ENCODE measurements at regions not wholly inside any gene's neighbourhood (a gene's known extent, or its start where the extent isn't known, plus 50 kb on each side); places are given as distances from the start of the nearest gene placed in this dataset.

GRCh38 chr9:3741729-3742128 is 215.9 kb upstream of the RFX3 start:
- Histone ChIP-seq H3K27ac (no peak overlapping the region), H3K9ac (no peak overlapping the region), H3K4me2 (no peak overlapping the region), H2AFZ (replicated peaks) (peak overlapping the region; percentile 50), H4K20me1 (ENCODE audit: low read depth) (no peaks in the 10 kb centered on the region), H3K79me2 (ENCODE audit: low read depth) (no peaks in the 10 kb centered on the region), H3K9me3 (ENCODE audit: low read depth) (no peaks in the 10 kb centered on the region), H3K36me3 (no peaks in the 10 kb centered on the region), H3K4me1 (peaks cover 13% of the 10 kb centered on the region), H3K27me3 (no peaks in the 10 kb centered on the region), H3K4me3 (no peak overlapping the region), H3F3A (ENCODE audit: low read depth) (no peaks in the 10 kb centered on the region)
- TF ChIP-seq CTCF (IDR thresholded peaks at IDR 0.05): no peak
- no peak for TF ChIP-seq EZH2phosphoT487 (IDR thresholded peaks at IDR 0.05)
- TF ChIP-seq EZH2 (IDR thresholded peaks at IDR 0.05): no peak
- Mint-ChIP-seq H3K27ac (peak overlapping the region; percentile 10), H3K9me3 (peaks cover 3% of the 10 kb centered on the region), H3K27me3 (ENCODE audit: insufficient read depth, low read depth) (no peaks in the 10 kb centered on the region), H3K4me3 (no peak overlapping the region), H3K36me3 (peaks cover 4% of the 10 kb centered on the region), H3K4me1 (peaks cover 20% of the 10 kb centered on the region)
- no peak for DNase-seq (ENCODE audit: low spot score)

GRCh38 chr9:3740690-3741419 is 215.1 kb upstream of the RFX3 start:
- Histone ChIP-seq H3F3A (ENCODE audit: low read depth) (no peaks in the 10 kb centered on the region), H3K27ac (no peak overlapping the region), H3K4me1 (peaks cover 13% of the 10 kb centered on the region), H3K4me2 (no peak overlapping the region), H3K9ac (no peak overlapping the region), H3K4me3 (no peak overlapping the region), H3K27me3 (no peaks in the 10 kb centered on the region), H4K20me1 (ENCODE audit: low read depth) (no peaks in the 10 kb centered on the region), H3K36me3 (no peaks in the 10 kb centered on the region), H3K9me3 (ENCODE audit: low read depth) (no peaks in the 10 kb centered on the region), H3K79me2 (ENCODE audit: low read depth) (no peaks in the 10 kb centered on the region), H2AFZ (replicated peaks) (no peak overlapping the region)
- no peak for DNase-seq (ENCODE audit: low spot score)
- Mint-ChIP-seq H3K9me3 (peaks cover 6% of the 10 kb centered on the region), H3K27me3 (ENCODE audit: insufficient read depth, low read depth) (no peaks in the 10 kb centered on the region), H3K27ac (peak overlapping the region; percentile 67), H3K36me3 (peaks cover 3% of the 10 kb centered on the region), H3K4me1 (peaks cover 24% of the 10 kb centered on the region), H3K4me3 (no peak overlapping the region)
- TF ChIP-seq EZH2phosphoT487 (IDR thresholded peaks at IDR 0.05): no peak
- TF ChIP-seq CTCF (IDR thresholded peaks at IDR 0.05): no peak
- TF ChIP-seq EZH2 (IDR thresholded peaks at IDR 0.05): no peak

- no peak overlapping the region for H3K4me2 ChIP-seq
- H3K36me3 ChIP-seq: no peaks in the 10 kb centered on the region
- no peaks in the 10 kb centered on the region for H3K27me3 ChIP-seq
- DNase-seq (ENCODE audit: low spot score): no peak
- Mint-ChIP-seq H3K4me3 (no peak overlapping the region), H3K27me3 (ENCODE audit: insufficient read depth, low read depth) (peaks cover 7% of the 10 kb centered on the region), H3K4me1 (peaks cover 40% of the 10 kb centered on the region), H3K36me3 (peaks cover 3% of the 10 kb centered on the region), H3K27ac (peak overlapping the region; percentile 11), H3K9me3 (peaks cover 11% of the 10 kb centered on the region)
- H3K9me3 ChIP-seq (ENCODE audit: low read depth): no peaks in the 10 kb centered on the region
- no peak overlapping the region for H2AFZ ChIP-seq (replicated peaks)
- H3K9ac ChIP-seq: no peak overlapping the region
- no peak overlapping the region for H3K27ac ChIP-seq
- H3K4me1 ChIP-seq: peaks cover 16% of the 10 kb centered on the region
- TF ChIP-seq EZH2 (IDR thresholded peaks at IDR 0.05) (no peak), CTCF (IDR thresholded peaks at IDR 0.05) (no peak), EZH2phosphoT487 (IDR thresholded peaks at IDR 0.05) (no peak)
- H3F3A ChIP-seq (ENCODE audit: low read depth): peaks cover 4% of the 10 kb centered on the region
- no peaks in the 10 kb centered on the region for H3K79me2 ChIP-seq (ENCODE audit: low read depth)
- no peaks in the 10 kb centered on the region for H4K20me1 ChIP-seq (ENCODE audit: low read depth)
- H3K4me3 ChIP-seq: no peak overlapping the region
Observed at GRCh38 chr9:3736161-3736560, 210.4 kb upstream of the RFX3 start.

All from neural progenitor cell (in vitro differentiated cells).